ENCODE measurements at regions not wholly inside any gene's neighbourhood (a gene's known extent, or its start where the extent isn't known, plus 50 kb on each side); places are given as distances from the start of the nearest gene placed in this dataset.
"Not testable (repeated sequence)": the region's sequence is repeated elsewhere in the genome, so short reads cannot be mapped to it uniquely, and the experiment has no call there.

DNA sequence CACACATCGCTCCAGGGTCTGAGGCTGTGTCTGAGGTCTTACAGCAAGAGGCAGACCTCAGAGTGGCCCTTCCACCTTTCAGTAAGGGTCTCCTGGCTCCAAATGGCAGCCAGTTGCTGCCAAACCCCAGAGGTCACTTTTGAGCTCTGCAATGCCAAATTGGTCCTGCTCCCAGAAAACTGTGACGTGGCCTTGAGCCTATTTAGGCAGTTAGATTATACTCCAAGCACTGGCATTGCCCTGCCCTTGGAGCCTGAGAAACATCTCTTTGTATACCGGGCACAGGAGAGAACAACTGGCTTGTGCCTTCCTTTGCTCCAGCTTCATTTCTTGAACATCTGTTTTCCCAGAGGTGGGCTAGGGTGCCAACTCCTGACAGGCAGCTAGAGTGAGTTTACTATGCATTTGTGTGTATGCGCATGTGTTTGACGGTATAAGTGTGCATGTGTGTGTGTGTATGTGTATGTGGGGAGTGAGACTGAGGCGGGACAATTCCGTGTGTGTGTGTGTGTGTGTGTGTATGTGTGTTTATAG is 134.5 kb downstream of the IER5 start:
- Histone ChIP-seq H3K4me3 (ENCODE audit: control insufficient read depth in 2 of 3, extremely low read depth in 1 of 3, insufficient read depth in 2 of 3, low read depth in 1 of 3, low read length in 3 of 3) (no peak overlapping the region), H2AFZ (ENCODE audit: control insufficient read depth, low read length) (no peak overlapping the region), H3K9me1 (ENCODE audit: control insufficient read depth, extremely low read depth, insufficient read depth, low read length) (no peaks in the 10 kb centered on the region), H3K27ac (ENCODE audit: control insufficient read depth, insufficient read depth, low read length) (no peak overlapping the region), H3K27me3 (ENCODE audit: control insufficient read depth, extremely low read depth, insufficient read depth, low read length) (no peaks in the 10 kb centered on the region), H3K4me2 (ENCODE audit: control insufficient read depth, extremely low read depth, insufficient read depth, low read depth, low read length) (no peak overlapping the region), H3K9me3 (ENCODE audit: control insufficient read depth, low read depth, low read length) (no peaks in the 10 kb centered on the region), H3K9ac (ENCODE audit: control insufficient read depth, extremely low read depth, insufficient read depth, low read length) (no peak overlapping the region), H3K36me3 (ENCODE audit: control insufficient read depth in 2 of 2, extremely low read depth in 1 of 2, insufficient read depth in 2 of 2, low read length in 2 of 2) (no peaks in the 10 kb centered on the region), H3K79me2 (ENCODE audit: control insufficient read depth, insufficient read depth, low read length) (no peaks in the 10 kb centered on the region), H4K20me1 (ENCODE audit: control insufficient read depth, extremely low read depth, insufficient read depth, low read length) (no peaks in the 10 kb centered on the region), H3K4me1 (ENCODE audit: control insufficient read depth, extremely low read depth, insufficient read depth, low read length) (no peaks in the 10 kb centered on the region)
- dilution Hi-C loops (cut with MboI; ENCODE audit: extremely low pct_ligation_motif_present, low sequenced_read_pairs) = loop anchor here (25.0 kb wide), 1 partner anchor 189 kb away; no protein-coding TSS in a partner anchor
- no peak for DNase-seq (ENCODE audit: low read depth, low spot score)
- FAIRE-seq = no peak
- TF ChIP-seq EZH2 (IDR thresholded peaks at IDR 0.05; ENCODE audit: low read length) = no peak
- TF ChIP-seq, protein P1, sequence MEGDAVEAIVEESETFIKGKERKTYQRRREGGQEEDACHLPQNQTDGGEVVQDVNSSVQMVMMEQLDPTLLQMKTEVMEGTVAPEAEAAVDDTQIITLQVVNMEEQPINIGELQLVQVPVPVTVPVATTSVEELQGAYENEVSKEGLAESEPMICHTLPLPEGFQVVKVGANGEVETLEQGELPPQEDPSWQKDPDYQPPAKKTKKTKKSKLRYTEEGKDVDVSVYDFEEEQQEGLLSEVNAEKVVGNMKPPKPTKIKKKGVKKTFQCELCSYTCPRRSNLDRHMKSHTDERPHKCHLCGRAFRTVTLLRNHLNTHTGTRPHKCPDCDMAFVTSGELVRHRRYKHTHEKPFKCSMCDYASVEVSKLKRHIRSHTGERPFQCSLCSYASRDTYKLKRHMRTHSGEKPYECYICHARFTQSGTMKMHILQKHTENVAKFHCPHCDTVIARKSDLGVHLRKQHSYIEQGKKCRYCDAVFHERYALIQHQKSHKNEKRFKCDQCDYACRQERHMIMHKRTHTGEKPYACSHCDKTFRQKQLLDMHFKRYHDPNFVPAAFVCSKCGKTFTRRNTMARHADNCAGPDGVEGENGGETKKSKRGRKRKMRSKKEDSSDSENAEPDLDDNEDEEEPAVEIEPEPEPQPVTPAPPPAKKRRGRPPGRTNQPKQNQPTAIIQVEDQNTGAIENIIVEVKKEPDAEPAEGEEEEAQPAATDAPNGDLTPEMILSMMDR (optimal IDR thresholded peaks at IDR 0.05 in 1 of 3, IDR thresholded peaks at IDR 0.05 in 1 of 3, conservative IDR thresholded peaks at IDR 0.05 in 1 of 3; ENCODE audit: extremely low read depth in 1 of 3, insufficient read depth in 2 of 3, low read length in 3 of 3) = no peak

DNA sequence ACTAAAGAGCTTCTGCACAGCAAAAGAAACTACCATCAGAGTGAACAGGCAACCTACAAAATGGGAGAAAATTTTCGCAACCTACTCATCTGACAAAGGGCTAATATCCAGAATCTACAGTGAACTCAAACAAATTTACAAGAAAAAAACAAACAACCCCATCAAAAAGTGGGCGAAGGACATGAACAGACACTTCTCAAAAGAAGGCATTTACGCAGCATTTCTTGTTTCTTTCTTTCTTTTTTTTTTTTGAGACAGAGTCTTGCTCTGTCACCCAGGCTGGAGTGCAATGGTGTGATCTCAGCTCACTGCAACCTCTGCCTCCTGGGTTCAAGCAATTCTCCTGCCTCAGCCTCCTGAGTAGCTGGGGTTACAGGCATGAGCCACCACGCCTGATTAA is 138.2 kb downstream of the IER5 start:
- H3K27me3 ChIP-seq (ENCODE audit: control insufficient read depth, extremely low read depth, insufficient read depth, low read length); H4K20me1 ChIP-seq (ENCODE audit: control insufficient read depth, extremely low read depth, insufficient read depth, low read length); H3K4me1 ChIP-seq (ENCODE audit: control insufficient read depth, extremely low read depth, insufficient read depth, low read length); H2AFZ ChIP-seq (ENCODE audit: control insufficient read depth, low read length); H3K79me2 ChIP-seq (ENCODE audit: control insufficient read depth, insufficient read depth, low read length); dilution Hi-C loops (cut with MboI; ENCODE audit: extremely low pct_ligation_motif_present, low sequenced_read_pairs); H3K4me2 ChIP-seq (ENCODE audit: control insufficient read depth, extremely low read depth, insufficient read depth, low read depth, low read length); H3K27ac ChIP-seq (ENCODE audit: control insufficient read depth, insufficient read depth, low read length); FAIRE-seq; H3K9ac ChIP-seq (ENCODE audit: control insufficient read depth, extremely low read depth, insufficient read depth, low read length); H3K36me3 ChIP-seq (ENCODE audit: control insufficient read depth in 2 of 2, extremely low read depth in 1 of 2, insufficient read depth in 2 of 2, low read length in 2 of 2); H3K9me3 ChIP-seq (ENCODE audit: control insufficient read depth, low read depth, low read length); H3K4me3 ChIP-seq (ENCODE audit: control insufficient read depth in 2 of 3, extremely low read depth in 1 of 3, insufficient read depth in 2 of 3, low read depth in 1 of 3, low read length in 3 of 3); DNase-seq (ENCODE audit: low read depth, low spot score); H3K9me1 ChIP-seq (ENCODE audit: control insufficient read depth, extremely low read depth, insufficient read depth, low read length): not testable (repeated sequence)

DNA sequence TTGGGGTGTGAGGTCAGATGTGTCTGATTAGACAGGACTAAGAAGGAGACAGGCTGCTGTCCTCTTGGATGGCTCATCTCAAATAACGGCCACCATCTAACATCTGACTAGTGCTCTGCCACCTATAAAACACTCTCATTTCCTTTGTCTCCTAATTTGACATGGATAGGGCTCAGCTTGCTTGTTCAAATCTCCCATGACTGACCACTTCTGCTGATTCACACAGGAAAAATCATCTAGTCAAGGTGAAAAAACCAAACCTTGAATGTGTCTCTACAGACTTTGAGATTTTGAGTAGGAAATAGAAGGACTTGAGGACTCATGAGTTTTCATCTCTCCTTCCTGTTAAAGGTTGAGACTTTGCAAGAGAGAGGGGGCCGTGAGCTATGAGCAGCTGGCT is 150.6 kb downstream of the IER5 start:
- no peak overlapping the region for H3K9ac ChIP-seq (ENCODE audit: control insufficient read depth, extremely low read depth, insufficient read depth, low read length)
- H3K36me3 ChIP-seq (ENCODE audit: control insufficient read depth in 2 of 2, extremely low read depth in 1 of 2, insufficient read depth in 2 of 2, low read length in 2 of 2) = no peaks in the 10 kb centered on the region
- DNase-seq (ENCODE audit: low read depth, low spot score) (no peak), FAIRE-seq (peak; percentile 20)
- dilution Hi-C loops (cut with MboI; ENCODE audit: extremely low pct_ligation_motif_present, low sequenced_read_pairs) = no loop called here
- H3K4me1 ChIP-seq (ENCODE audit: control insufficient read depth, extremely low read depth, insufficient read depth, low read length) = no peaks in the 10 kb centered on the region
- H4K20me1 ChIP-seq (ENCODE audit: control insufficient read depth, extremely low read depth, insufficient read depth, low read length) = no peaks in the 10 kb centered on the region
- H3K4me2 ChIP-seq (ENCODE audit: control insufficient read depth, extremely low read depth, insufficient read depth, low read depth, low read length) = no peak overlapping the region
- no peak overlapping the region for H3K4me3 ChIP-seq (ENCODE audit: control insufficient read depth in 2 of 3, extremely low read depth in 1 of 3, insufficient read depth in 2 of 3, low read depth in 1 of 3, low read length in 3 of 3)
- H3K27ac ChIP-seq (ENCODE audit: control insufficient read depth, insufficient read depth, low read length) = no peak overlapping the region
- H2AFZ ChIP-seq (ENCODE audit: control insufficient read depth, low read length) = no peak overlapping the region
- H3K27me3 ChIP-seq (ENCODE audit: control insufficient read depth, extremely low read depth, insufficient read depth, low read length) = peaks cover 4% of the 10 kb centered on the region
- no peaks in the 10 kb centered on the region for H3K79me2 ChIP-seq (ENCODE audit: control insufficient read depth, insufficient read depth, low read length)
- H3K9me1 ChIP-seq (ENCODE audit: control insufficient read depth, extremely low read depth, insufficient read depth, low read length) = no peaks in the 10 kb centered on the region
- TF ChIP-seq, protein P1 (optimal IDR thresholded peaks at IDR 0.05 in 1 of 3, IDR thresholded peaks at IDR 0.05 in 1 of 3, conservative IDR thresholded peaks at IDR 0.05 in 1 of 3; ENCODE audit: extremely low read depth in 1 of 3, insufficient read depth in 2 of 3, low read length in 3 of 3) = no peak
- TF ChIP-seq EZH2 (IDR thresholded peaks at IDR 0.05; ENCODE audit: low read length) = no peak
- H3K9me3 ChIP-seq (ENCODE audit: control insufficient read depth, low read depth, low read length) = no peaks in the 10 kb centered on the region

DNA sequence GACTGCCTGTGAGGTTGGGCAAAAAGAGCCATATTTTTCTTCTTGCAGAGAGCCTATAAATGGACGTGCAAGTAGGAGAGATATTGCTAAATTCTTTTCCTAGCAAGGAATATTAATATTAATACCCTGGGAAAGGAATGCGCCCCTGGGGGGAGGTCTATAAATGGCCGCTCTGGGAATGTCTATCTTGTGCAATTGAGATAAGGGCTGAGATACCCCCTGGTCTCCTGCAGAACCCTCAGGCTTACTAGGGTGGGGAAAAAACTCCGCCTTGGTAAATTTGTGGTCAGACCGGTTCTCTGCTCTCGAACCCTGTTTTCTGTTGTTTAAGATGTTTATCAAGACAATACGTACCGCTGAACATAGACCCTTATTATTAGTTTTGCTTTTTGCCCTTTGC is 157.8 kb downstream of the IER5 start:
- H3K9me1 ChIP-seq (ENCODE audit: control insufficient read depth, extremely low read depth, insufficient read depth, low read length); dilution Hi-C loops (cut with MboI; ENCODE audit: extremely low pct_ligation_motif_present, low sequenced_read_pairs): not testable (repeated sequence)

More for the DNA sequence above, 157.8 kb downstream of the IER5 start:
- not testable (repeated sequence) for H3K36me3 ChIP-seq (ENCODE audit: control insufficient read depth in 2 of 2, extremely low read depth in 1 of 2, insufficient read depth in 2 of 2, low read length in 2 of 2); H3K27me3 ChIP-seq (ENCODE audit: control insufficient read depth, extremely low read depth, insufficient read depth, low read length); H3K4me3 ChIP-seq (ENCODE audit: control insufficient read depth in 2 of 3, extremely low read depth in 1 of 3, insufficient read depth in 2 of 3, low read depth in 1 of 3, low read length in 3 of 3); H3K27ac ChIP-seq (ENCODE audit: control insufficient read depth, insufficient read depth, low read length); H3K4me2 ChIP-seq (ENCODE audit: control insufficient read depth, extremely low read depth, insufficient read depth, low read depth, low read length); H2AFZ ChIP-seq (ENCODE audit: control insufficient read depth, low read length); H3K9me3 ChIP-seq (ENCODE audit: control insufficient read depth, low read depth, low read length); H3K9ac ChIP-seq (ENCODE audit: control insufficient read depth, extremely low read depth, insufficient read depth, low read length); H4K20me1 ChIP-seq (ENCODE audit: control insufficient read depth, extremely low read depth, insufficient read depth, low read length); FAIRE-seq; H3K4me1 ChIP-seq (ENCODE audit: control insufficient read depth, extremely low read depth, insufficient read depth, low read length); DNase-seq (ENCODE audit: low read depth, low spot score); H3K79me2 ChIP-seq (ENCODE audit: control insufficient read depth, insufficient read depth, low read length)
